SK-N-SH (cell line): ENCODE measurements at regions not wholly inside any gene's neighbourhood (a gene's known extent, or its start where the extent isn't known, plus 50 kb on each side); places are given as distances from the start of the nearest gene placed in this dataset.

Source experiments
- CTCF ChIA-PET: fragments of 300-600, 350-600 bp; formaldehyde crosslinking; extraction: SDS; loops from one replicate; lab custom pipeline; 2021; lab: Yijun Ruan, JAX
- POLR2A ChIA-PET: fragments of 350-600 bp; sonication (Branson Sonifier 250); formaldehyde crosslinking; extraction: SDS; loops from one replicate; lab custom pipeline; 2020; ENCODE audit warnings: antibody characterized with exemption, inconsistent platforms; lab: Yijun Ruan, JAX
- DNase-seq: peaks from one replicate; pipeline ENCODE4 v3.0.0; 2012
- H2AFZ ChIP-seq: fragments of 200-600 bp; sonication (generic); 2 replicates; pipeline ENCODE4 v1.8.1; 2016; ENCODE audit warnings: antibody characterized with exemption, mild to moderate bottlenecking, low read depth
- H3F3A ChIP-seq: fragments of 200-600 bp; sonication (generic); replicated peaks from 2 replicates; pipeline ENCODE3; 2016; ENCODE audit warnings: antibody characterized with exemption, mild to moderate bottlenecking; ENCODE audit not compliant: insufficient read depth
- H3K27ac ChIP-seq, 2 experiments: fragments of 200-500 bp in 1 of 2; fragments of 200-600 bp in 1 of 2; sonication (Bioruptor generic) in 1 of 2; sonication (generic), shearing (Covaris generic) in 1 of 2; 2 replicates each; pipeline versions ENCODE4 v1.5.1 to v1.6.1; 2014 to 2016; ENCODE audit warnings: low read depth in 2 of 2, inconsistent platforms in 1 of 2, low read length in 1 of 2, mild to moderate bottlenecking in 1 of 2, mixed read lengths in 1 of 2
- H3K27me3 ChIP-seq: fragments of 200-600 bp; sonication (generic), shearing (Covaris generic); 2 replicates; pipeline ENCODE4 v1.6.1; 2016; ENCODE audit warnings: mixed run types; ENCODE audit not compliant: insufficient read depth
- H3K36me3 ChIP-seq, 2 experiments: fragments of 200-500 bp in 1 of 2; fragments of 200-600 bp in 1 of 2; sonication (Bioruptor generic) in 1 of 2; sonication (generic) in 1 of 2; replicated peaks in 1 of 2; 2 replicates each; pipeline versions ENCODE3 to v1.5.1; 2014 to 2016; ENCODE audit warnings: low read length in 1 of 2, mild to moderate bottlenecking in 1 of 2; ENCODE audit not compliant: insufficient read depth in 2 of 2, control insufficient read depth in 1 of 2
- H3K4me1 ChIP-seq, 2 experiments: fragments of 200-500 bp in 1 of 2; fragments of 200-600 bp in 1 of 2; sonication (Bioruptor generic) in 1 of 2; sonication (generic), shearing (Covaris generic) in 1 of 2; 2 replicates each; pipeline versions ENCODE4 v1.5.1 to v1.6.1; 2014 to 2016; ENCODE audit warnings: low read depth in 1 of 2, low read length in 1 of 2, mixed run types in 1 of 2; ENCODE audit not compliant: insufficient read depth in 2 of 2, control insufficient read depth in 1 of 2
- H3K4me2 ChIP-seq: fragments of 200-600 bp; sonication (generic), shearing (Covaris generic); 2 replicates; pipeline ENCODE4 v1.6.1; 2017; ENCODE audit warnings: mixed run types
- H3K4me3 ChIP-seq, 2 experiments: fragments of 200-500 bp in 1 of 2; fragments of 200-600 bp in 1 of 2; sonication (Bioruptor generic) in 1 of 2; sonication (generic), shearing (Covaris generic) in 1 of 2; 2 replicates each; pipeline versions ENCODE4 v1.5.1 to v1.8.1; 2014 to 2016; ENCODE audit warnings: low read depth in 2 of 2, inconsistent platforms in 1 of 2, low read length in 1 of 2, mild to moderate bottlenecking in 1 of 2, mixed read lengths in 1 of 2, moderate library complexity in 1 of 2
- H3K79me2 ChIP-seq: fragments of 200-600 bp; sonication (generic); 2 replicates; pipeline ENCODE4 v1.8.1; 2017; ENCODE audit warnings: mild to moderate bottlenecking; ENCODE audit not compliant: insufficient read depth
- H3K9ac ChIP-seq: fragments of 200-600 bp; sonication (generic); 2 replicates; pipeline ENCODE4 v1.6.1; 2017; ENCODE audit warnings: mixed run types
- H3K9me2 ChIP-seq: fragments of 200-600 bp; sonication (generic); 2 replicates; pipeline ENCODE4 v1.6.1; 2017; ENCODE audit warnings: mixed run types
- H3K9me3 ChIP-seq: fragments of 200-600 bp; sonication (generic); 2 replicates; pipeline ENCODE4 v1.6.1; 2017; ENCODE audit warnings: mixed run types, mild to moderate bottlenecking, moderate library complexity
- H4K20me1 ChIP-seq: fragments of 200-600 bp; sonication (generic); 2 replicates; pipeline ENCODE4 v1.6.1; 2017; ENCODE audit warnings: mild to moderate bottlenecking, mixed run types; ENCODE audit not compliant: insufficient read depth
- CHD2 ChIP-seq: fragments of 150-350 bp; IDR thresholded peaks from 2 replicates; pipeline ENCODE4 v1.6.1; 2018; ENCODE audit warnings: low read length; ENCODE audit not compliant: partially characterized antibody
- CTCF ChIP-seq: fragments of 200-600 bp; sonication (generic); IDR thresholded peaks from 2 replicates; pipeline ENCODE4 v1.6.1; 2017; ENCODE audit warnings: antibody characterized with exemption, mild to moderate bottlenecking, moderate library complexity
- ELF1 ChIP-seq: IDR thresholded peaks from 2 replicates; pipeline ENCODE4 v1.4.0; 2012
- EP300 ChIP-seq, 2 experiments: IDR thresholded peaks; 2 replicates each; pipeline versions ENCODE4 v1.4.0 to v1.6.1; 2012; ENCODE audit warnings: borderline replicate concordance in 1 of 2, low read depth in 1 of 2, low read length in 1 of 2
- JUND ChIP-seq: IDR thresholded peaks from 2 replicates; pipeline ENCODE4 v1.4.0; 2012
- MEF2A ChIP-seq: IDR thresholded peaks from 2 replicates; pipeline ENCODE4 v1.4.0; 2012; ENCODE audit warnings: low read depth, borderline replicate concordance
- NFIC ChIP-seq: IDR thresholded peaks from 2 replicates; pipeline ENCODE4 v1.4.0; 2012; ENCODE audit warnings: borderline replicate concordance
- POLR2AphosphoS5 ChIP-seq: IDR thresholded peaks from 2 replicates; pipeline ENCODE4 v1.6.1; 2012; ENCODE audit warnings: low read depth, low read length
- REST ChIP-seq: IDR thresholded peaks from 2 replicates; pipeline ENCODE4 v1.6.1; 2012; ENCODE audit warnings: mild to moderate bottlenecking, low read depth, low read length, moderate library complexity
- RXRA ChIP-seq: IDR thresholded peaks from 2 replicates; pipeline ENCODE4 v1.4.0; 2012; ENCODE audit warnings: low read depth, mild to moderate bottlenecking, borderline replicate concordance
- SIN3A ChIP-seq: IDR thresholded peaks from 2 replicates; pipeline ENCODE4 v1.6.1; 2012; ENCODE audit warnings: low read depth, mild to moderate bottlenecking, low read length, moderate library complexity, borderline replicate concordance
- SMC3 ChIP-seq: IDR thresholded peaks from 2 replicates; pipeline ENCODE4 v1.6.1; 2012; ENCODE audit warnings: low read depth, low read length, improper control_type of control experiment
- TAF1 ChIP-seq: IDR thresholded peaks from 2 replicates; pipeline ENCODE4 v1.6.1; 2012; ENCODE audit warnings: low read depth, mild to moderate bottlenecking, low read length, moderate library complexity, borderline replicate concordance
- TCF12 ChIP-seq: IDR thresholded peaks from 2 replicates; pipeline ENCODE4 v1.4.0; 2012
- TEAD4 ChIP-seq: IDR thresholded peaks from 2 replicates; pipeline ENCODE4 v1.4.0; 2012; ENCODE audit warnings: mild to moderate bottlenecking, borderline replicate concordance; ENCODE audit not compliant: insufficient read depth
- YY1 ChIP-seq: IDR thresholded peaks from 2 replicates; pipeline ENCODE4 v1.4.0; 2012; ENCODE audit warnings: low read depth, mild to moderate bottlenecking
- WGBS: methylation state at CpG from one replicate; pipeline ENCODE4 v1.1.6; 2017; ENCODE audit warnings: low lambda C conversion rate; 5-methylcytosine and 5-hydroxymethylcytosine counted together
- TF ChIP-seq, protein P1 (sequence below): IDR thresholded peaks from 2 replicates; pipeline ENCODE4; 2012
- TF ChIP-seq, protein P2 (sequence below): IDR thresholded peaks from 2 replicates; pipeline ENCODE4 v1.4.0; 2012; ENCODE audit warnings: low read depth, borderline replicate concordance
- TF ChIP-seq, protein P3 (sequence below): fragments of 150-350 bp; IDR thresholded peaks from 2 replicates; pipeline ENCODE4 v1.6.1; 2017; ENCODE audit warnings: antibody characterized with exemption, low read length, low read depth, borderline replicate concordance
- TF ChIP-seq, protein P4 (sequence below): IDR thresholded peaks from 2 replicates; pipeline ENCODE4 v1.4.0; 2012; ENCODE audit warnings: low read depth

- 0% methylated on average over 1 of the region's 1 CpG for WGBS
- Histone ChIP-seq H3K4me3 (no peak overlapping the region), H4K20me1 (no peaks in the 10 kb centered on the region), H3K9me3 (no peaks in the 10 kb centered on the region), H3K9me2 (no peaks in the 10 kb centered on the region), H3K4me1 (0 out of 4 replicates have a peak, but pooled peaks cover 0 to 4% of the 10 kb centered on the region in 2 experiments), H3K9ac (no peak overlapping the region), H3F3A (no peaks in the 10 kb centered on the region), H3K27ac (no peak overlapping the region), H3K4me2 (no peak overlapping the region), H2AFZ (no peak overlapping the region), H3K36me3 (no peaks in the 10 kb centered on the region), H3K79me2 (no peaks in the 10 kb centered on the region), H3K27me3 (peaks cover 19% of the 10 kb centered on the region; the same call in 1 of the 2 replicates)
- ChIA-PET POLR2A (no interaction called here), CTCF (interaction anchor here (0.9 to 1.4 kb wide), 3 partner anchors 27 to 508 kb away, joined by 3 read pairs; no protein-coding TSS in a partner anchor)
- TF ChIP-seq TAF1 (no peak), SIN3A (no peak), MEF2A (no peak), TCF12 (no peak), SMC3 (no peak), ELF1 (no peak), CTCF (no peak), CHD2 (no peak), RXRA (no peak), NFIC (no peak)
- no peak for DNase-seq
These were observed 217.2 kb upstream of the HDAC9 start for GRCh38 chr7:18278316-18278715.

DNA sequence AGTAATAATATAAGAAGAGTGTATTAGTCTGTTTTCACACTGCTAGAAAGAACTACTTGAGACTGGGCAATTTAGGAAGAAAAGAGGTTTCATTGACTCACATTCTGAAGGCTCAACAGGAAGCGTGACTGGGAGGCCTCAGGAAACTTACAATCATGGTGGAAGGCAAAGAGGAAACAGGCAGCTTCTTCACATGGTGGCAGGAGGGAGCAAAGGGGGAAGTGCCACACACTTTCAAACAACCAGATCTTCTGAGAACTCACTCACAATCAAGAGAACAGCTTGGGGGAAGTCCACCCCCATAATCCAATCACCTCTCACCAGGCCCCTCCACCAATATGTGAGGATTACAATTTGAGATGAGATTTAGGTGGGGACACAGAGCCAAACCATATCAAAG, 212.5 kb upstream of the HDAC9 start:
- Histone ChIP-seq H3K4me1 (peaks cover 2 to 4% of the 10 kb centered on the region in 2 experiments; a peak in 2 of 4 replicates), H3K9me3 (no peaks in the 10 kb centered on the region), H3K79me2 (no peaks in the 10 kb centered on the region), H3K27ac (no peak overlapping the region), H3K4me2 (no peak overlapping the region), H3K4me3 (no peak overlapping the region), H3K27me3 (peaks cover 14% of the 10 kb centered on the region; the same call in 1 of the 2 replicates), H2AFZ (no peak overlapping the region), H3F3A (no peaks in the 10 kb centered on the region), H3K9ac (no peak overlapping the region), H4K20me1 (no peaks in the 10 kb centered on the region), H3K36me3 (no peaks in the 10 kb centered on the region), H3K9me2 (no peaks in the 10 kb centered on the region)
- ChIA-PET CTCF (no interaction called here), POLR2A (no interaction called here)
- no peak for DNase-seq
- WGBS: 5% methylated on average over 1 of the region's 1 CpG
- TF ChIP-seq, protein P1, sequence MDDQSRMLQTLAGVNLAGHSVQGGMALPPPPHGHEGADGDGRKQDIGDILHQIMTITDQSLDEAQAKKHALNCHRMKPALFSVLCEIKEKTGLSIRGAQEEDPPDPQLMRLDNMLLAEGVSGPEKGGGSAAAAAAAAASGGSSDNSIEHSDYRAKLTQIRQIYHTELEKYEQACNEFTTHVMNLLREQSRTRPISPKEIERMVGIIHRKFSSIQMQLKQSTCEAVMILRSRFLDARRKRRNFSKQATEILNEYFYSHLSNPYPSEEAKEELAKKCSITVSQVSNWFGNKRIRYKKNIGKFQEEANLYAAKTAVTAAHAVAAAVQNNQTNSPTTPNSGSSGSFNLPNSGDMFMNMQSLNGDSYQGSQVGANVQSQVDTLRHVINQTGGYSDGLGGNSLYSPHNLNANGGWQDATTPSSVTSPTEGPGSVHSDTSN: no peak
- TF ChIP-seq SMC3 (no peak), CHD2 (no peak), REST (no peak), EP300 (IDR thresholded peaks at IDR 0.05; ENCODE audit: borderline replicate concordance in 1 of 2, low read depth in 1 of 2, low read length in 1 of 2) (no peak), TEAD4 (no peak), JUND (no peak), YY1 (no peak), POLR2AphosphoS5 (no peak)
- TF ChIP-seq, protein P2, sequence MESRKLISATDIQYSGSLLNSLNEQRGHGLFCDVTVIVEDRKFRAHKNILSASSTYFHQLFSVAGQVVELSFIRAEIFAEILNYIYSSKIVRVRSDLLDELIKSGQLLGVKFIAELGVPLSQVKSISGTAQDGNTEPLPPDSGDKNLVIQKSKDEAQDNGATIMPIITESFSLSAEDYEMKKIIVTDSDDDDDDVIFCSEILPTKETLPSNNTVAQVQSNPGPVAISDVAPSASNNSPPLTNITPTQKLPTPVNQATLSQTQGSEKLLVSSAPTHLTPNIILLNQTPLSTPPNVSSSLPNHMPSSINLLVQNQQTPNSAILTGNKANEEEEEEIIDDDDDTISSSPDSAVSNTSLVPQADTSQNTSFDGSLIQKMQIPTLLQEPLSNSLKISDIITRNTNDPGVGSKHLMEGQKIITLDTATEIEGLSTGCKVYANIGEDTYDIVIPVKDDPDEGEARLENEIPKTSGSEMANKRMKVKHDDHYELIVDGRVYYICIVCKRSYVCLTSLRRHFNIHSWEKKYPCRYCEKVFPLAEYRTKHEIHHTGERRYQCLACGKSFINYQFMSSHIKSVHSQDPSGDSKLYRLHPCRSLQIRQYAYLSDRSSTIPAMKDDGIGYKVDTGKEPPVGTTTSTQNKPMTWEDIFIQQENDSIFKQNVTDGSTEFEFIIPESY: no peak
- TF ChIP-seq, protein P3, sequence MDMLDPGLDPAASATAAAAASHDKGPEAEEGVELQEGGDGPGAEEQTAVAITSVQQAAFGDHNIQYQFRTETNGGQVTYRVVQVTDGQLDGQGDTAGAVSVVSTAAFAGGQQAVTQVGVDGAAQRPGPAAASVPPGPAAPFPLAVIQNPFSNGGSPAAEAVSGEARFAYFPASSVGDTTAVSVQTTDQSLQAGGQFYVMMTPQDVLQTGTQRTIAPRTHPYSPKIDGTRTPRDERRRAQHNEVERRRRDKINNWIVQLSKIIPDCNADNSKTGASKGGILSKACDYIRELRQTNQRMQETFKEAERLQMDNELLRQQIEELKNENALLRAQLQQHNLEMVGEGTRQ: no peak
- TF ChIP-seq, protein P4, sequence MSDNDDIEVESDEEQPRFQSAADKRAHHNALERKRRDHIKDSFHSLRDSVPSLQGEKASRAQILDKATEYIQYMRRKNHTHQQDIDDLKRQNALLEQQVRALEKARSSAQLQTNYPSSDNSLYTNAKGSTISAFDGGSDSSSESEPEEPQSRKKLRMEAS: no peak
